ENCODE measurements at regions not wholly inside any gene's neighbourhood (a gene's known extent, or its start where the extent isn't known, plus 50 kb on each side); places are given as distances from the start of the nearest gene placed in this dataset.

DNA sequence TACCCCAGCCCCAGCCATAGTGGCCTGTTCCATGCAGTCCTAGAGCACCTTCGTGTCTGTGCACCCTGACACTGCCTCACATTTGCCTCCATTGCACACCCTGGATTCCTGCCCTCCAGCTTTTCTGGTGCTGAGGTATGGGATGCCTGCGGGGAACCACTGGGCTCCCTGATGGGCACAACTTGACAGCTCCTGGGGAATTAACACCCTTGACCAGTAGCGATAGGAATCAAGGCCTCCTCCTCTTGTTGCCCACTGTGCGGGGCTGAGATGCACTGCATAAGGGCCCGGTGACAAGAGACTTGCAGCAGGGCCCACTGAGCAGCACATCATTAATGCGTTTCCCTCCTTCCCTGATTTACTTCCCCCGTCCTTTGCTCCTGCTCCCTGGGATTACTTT is 235.6 kb upstream of the MOCS1 start:
- no peak for TF ChIP-seq CTCF (IDR thresholded peaks at IDR 0.05; ENCODE audit: low read depth, low read length, poor library complexity, severe bottlenecking)
- no peak for TF ChIP-seq EZH2phosphoT487 (IDR thresholded peaks at IDR 0.05; ENCODE audit: borderline replicate concordance, low read length)
